ENCODE measurements at regions not wholly inside any gene's neighbourhood (a gene's known extent, or its start where the extent isn't known, plus 50 kb on each side); places are given as distances from the start of the nearest gene placed in this dataset.

- Histone ChIP-seq H3K9me3 (ENCODE audit: low read length) (no peaks in the 10 kb centered on the region), H3K4me3 (ENCODE audit: low read length) (no peak overlapping the region), H3K79me2 (ENCODE audit: low read length) (no peaks in the 10 kb centered on the region), H3K4me2 (ENCODE audit: low read depth, low read length, poor library complexity, severe bottlenecking) (no peak overlapping the region), H3K9me2 (replicated peaks; ENCODE audit: insufficient read depth, low read length) (no peaks in the 10 kb centered on the region), H3K27ac (ENCODE audit: low read length) (no peak overlapping the region), H4K20me1 (ENCODE audit: insufficient read depth, low read depth, low read length) (no peaks in the 10 kb centered on the region), H3K36me3 (ENCODE audit: insufficient read depth, low read length) (no peaks in the 10 kb centered on the region), H3K27me3 (ENCODE audit: low read length) (no peaks in the 10 kb centered on the region; the same call in 1 of the 2 replicates), H3K4me1 (ENCODE audit: low read length) (no peaks in the 10 kb centered on the region), H2AFZ (ENCODE audit: low read length) (no peak overlapping the region), H3K9ac (ENCODE audit: low read length) (no peak overlapping the region)
- no peak for DNase-seq
These were observed 136.7 kb upstream of the VEPH1 start for GRCh38 chr3:157639756-157640426.

GRCh38 chr3:157637866-157638265 lies 134.7 kb upstream of the VEPH1 start:
- no peak for DNase-seq
- H4K20me1 ChIP-seq (ENCODE audit: insufficient read depth, low read depth, low read length) = no peaks in the 10 kb centered on the region
- no peak overlapping the region for H2AFZ ChIP-seq (ENCODE audit: low read length)
- no peak overlapping the region for H3K4me2 ChIP-seq (ENCODE audit: low read depth, low read length, poor library complexity, severe bottlenecking)
- H3K9me3 ChIP-seq (ENCODE audit: low read length) = no peaks in the 10 kb centered on the region
- H3K36me3 ChIP-seq (ENCODE audit: insufficient read depth, low read length) = no peaks in the 10 kb centered on the region
- no peaks in the 10 kb centered on the region for H3K4me1 ChIP-seq (ENCODE audit: low read length)
- H3K27ac ChIP-seq (ENCODE audit: low read length) = no peak overlapping the region
- no peaks in the 10 kb centered on the region; the same call in 1 of the 2 replicates for H3K27me3 ChIP-seq (ENCODE audit: low read length)
- H3K79me2 ChIP-seq (ENCODE audit: low read length) = no peaks in the 10 kb centered on the region
- no peak overlapping the region for H3K9ac ChIP-seq (ENCODE audit: low read length)
- no peak overlapping the region for H3K4me3 ChIP-seq (ENCODE audit: low read length)
- no peaks in the 10 kb centered on the region for H3K9me2 ChIP-seq (replicated peaks; ENCODE audit: insufficient read depth, low read length)

- Histone ChIP-seq H3K36me3 (ENCODE audit: insufficient read depth, low read length) (no peaks in the 10 kb centered on the region), H3K4me2 (ENCODE audit: low read depth, low read length, poor library complexity, severe bottlenecking) (no peak overlapping the region), H3K9me2 (replicated peaks; ENCODE audit: insufficient read depth, low read length) (no peaks in the 10 kb centered on the region), H3K27me3 (ENCODE audit: low read length) (no peaks in the 10 kb centered on the region), H3K4me1 (ENCODE audit: low read length) (no peaks in the 10 kb centered on the region), H3K27ac (ENCODE audit: low read length) (no peak overlapping the region), H3K9ac (ENCODE audit: low read length) (no peak overlapping the region), H3K79me2 (ENCODE audit: low read length) (no peaks in the 10 kb centered on the region), H3K9me3 (ENCODE audit: low read length) (no peaks in the 10 kb centered on the region), H3K4me3 (ENCODE audit: low read length) (no peak overlapping the region), H2AFZ (ENCODE audit: low read length) (no peak overlapping the region), H4K20me1 (ENCODE audit: insufficient read depth, low read depth, low read length) (no peaks in the 10 kb centered on the region)
- DNase-seq = no peak
These were observed 130.0 kb upstream of the VEPH1 start for GRCh38 chr3:157633241-157633640.

GRCh38 chr3:157632075-157632474 lies 128.9 kb upstream of the VEPH1 start:
- Histone ChIP-seq H3K4me1 (ENCODE audit: low read length) (no peaks in the 10 kb centered on the region), H3K4me3 (ENCODE audit: low read length) (no peak overlapping the region), H3K36me3 (ENCODE audit: insufficient read depth, low read length) (no peaks in the 10 kb centered on the region), H3K9me3 (ENCODE audit: low read length) (no peaks in the 10 kb centered on the region), H3K79me2 (ENCODE audit: low read length) (no peaks in the 10 kb centered on the region), H3K27me3 (ENCODE audit: low read length) (no peaks in the 10 kb centered on the region), H4K20me1 (ENCODE audit: insufficient read depth, low read depth, low read length) (no peaks in the 10 kb centered on the region), H3K4me2 (ENCODE audit: low read depth, low read length, poor library complexity, severe bottlenecking) (no peak overlapping the region), H3K27ac (ENCODE audit: low read length) (no peak overlapping the region), H2AFZ (ENCODE audit: low read length) (no peak overlapping the region), H3K9me2 (replicated peaks; ENCODE audit: insufficient read depth, low read length) (no peaks in the 10 kb centered on the region), H3K9ac (ENCODE audit: low read length) (no peak overlapping the region)
- DNase-seq = no peak

- Histone ChIP-seq H3K4me2 (ENCODE audit: low read depth, low read length, poor library complexity, severe bottlenecking) (no peak overlapping the region), H3K79me2 (ENCODE audit: low read length) (no peaks in the 10 kb centered on the region), H3K9me3 (ENCODE audit: low read length) (no peaks in the 10 kb centered on the region), H3K27me3 (ENCODE audit: low read length) (no peaks in the 10 kb centered on the region), H4K20me1 (ENCODE audit: insufficient read depth, low read depth, low read length) (no peaks in the 10 kb centered on the region), H3K9ac (ENCODE audit: low read length) (no peak overlapping the region), H3K36me3 (ENCODE audit: insufficient read depth, low read length) (no peaks in the 10 kb centered on the region), H3K4me1 (ENCODE audit: low read length) (no peaks in the 10 kb centered on the region), H3K9me2 (replicated peaks; ENCODE audit: insufficient read depth, low read length) (no peaks in the 10 kb centered on the region), H3K27ac (ENCODE audit: low read length) (no peak overlapping the region), H3K4me3 (ENCODE audit: low read length) (no peak overlapping the region), H2AFZ (ENCODE audit: low read length) (no peak overlapping the region)
- no peak for DNase-seq
These were observed 128.3 kb upstream of the VEPH1 start for GRCh38 chr3:157631478-157631877.

- no peaks in the 10 kb centered on the region for H3K4me1 ChIP-seq (ENCODE audit: low read length)
- no peaks in the 10 kb centered on the region for H3K79me2 ChIP-seq (ENCODE audit: low read length)
- H2AFZ ChIP-seq (ENCODE audit: low read length) = no peak overlapping the region
- no peak overlapping the region for H3K4me3 ChIP-seq (ENCODE audit: low read length)
- no peak overlapping the region for H3K4me2 ChIP-seq (ENCODE audit: low read depth, low read length, poor library complexity, severe bottlenecking)
- H3K9me2 ChIP-seq (replicated peaks; ENCODE audit: insufficient read depth, low read length) = no peaks in the 10 kb centered on the region
- H4K20me1 ChIP-seq (ENCODE audit: insufficient read depth, low read depth, low read length) = no peaks in the 10 kb centered on the region
- no peak overlapping the region for H3K9ac ChIP-seq (ENCODE audit: low read length)
- H3K36me3 ChIP-seq (ENCODE audit: insufficient read depth, low read length) = no peaks in the 10 kb centered on the region
- H3K27ac ChIP-seq (ENCODE audit: low read length) = no peak overlapping the region
- DNase-seq = no peak
- no peaks in the 10 kb centered on the region for H3K27me3 ChIP-seq (ENCODE audit: low read length)
- H3K9me3 ChIP-seq (ENCODE audit: low read length) = no peaks in the 10 kb centered on the region
These were observed 123.6 kb upstream of the VEPH1 start for GRCh38 chr3:157626817-157627216.

GRCh38 chr3:157624801-157625200 lies 121.6 kb upstream of the VEPH1 start:
- no peaks in the 10 kb centered on the region for H3K9me2 ChIP-seq (replicated peaks; ENCODE audit: insufficient read depth, low read length)

GRCh38 chr3:157618886-157619285 lies 115.7 kb upstream of the VEPH1 start:
- Histone ChIP-seq H3K9me3 (ENCODE audit: low read length) (no peaks in the 10 kb centered on the region), H3K79me2 (ENCODE audit: low read length) (no peaks in the 10 kb centered on the region), H4K20me1 (ENCODE audit: insufficient read depth, low read depth, low read length) (no peaks in the 10 kb centered on the region), H2AFZ (ENCODE audit: low read length) (no peak overlapping the region), H3K9ac (ENCODE audit: low read length) (no peak overlapping the region), H3K27ac (ENCODE audit: low read length) (no peak overlapping the region), H3K27me3 (ENCODE audit: low read length) (no peaks in the 10 kb centered on the region), H3K4me3 (ENCODE audit: low read length) (no peak overlapping the region), H3K4me2 (ENCODE audit: low read depth, low read length, poor library complexity, severe bottlenecking) (no peak overlapping the region), H3K36me3 (ENCODE audit: insufficient read depth, low read length) (no peaks in the 10 kb centered on the region), H3K4me1 (ENCODE audit: low read length) (peaks cover 9% of the 10 kb centered on the region), H3K9me2 (replicated peaks; ENCODE audit: insufficient read depth, low read length) (no peaks in the 10 kb centered on the region)
- DNase-seq = no peak

More at GRCh38 chr3:157624801-157625200, 121.6 kb upstream of the VEPH1 start:
- no peak for DNase-seq
- no peak overlapping the region for H3K27ac ChIP-seq (ENCODE audit: low read length)
- no peaks in the 10 kb centered on the region for H4K20me1 ChIP-seq (ENCODE audit: insufficient read depth, low read depth, low read length)
- H3K79me2 ChIP-seq (ENCODE audit: low read length) = no peaks in the 10 kb centered on the region
- H3K27me3 ChIP-seq (ENCODE audit: low read length) = no peaks in the 10 kb centered on the region
- no peak overlapping the region for H3K4me3 ChIP-seq (ENCODE audit: low read length)
- H3K9ac ChIP-seq (ENCODE audit: low read length) = no peak overlapping the region
- H3K36me3 ChIP-seq (ENCODE audit: insufficient read depth, low read length) = no peaks in the 10 kb centered on the region
- H3K4me2 ChIP-seq (ENCODE audit: low read depth, low read length, poor library complexity, severe bottlenecking) = no peak overlapping the region
- no peaks in the 10 kb centered on the region for H3K9me3 ChIP-seq (ENCODE audit: low read length)
- H2AFZ ChIP-seq (ENCODE audit: low read length) = no peak overlapping the region
- H3K4me1 ChIP-seq (ENCODE audit: low read length) = no peaks in the 10 kb centered on the region

Measured in Karpas-422 (cell line).